Neutrophil (primary cell): ENCODE measurements at regions not wholly inside any gene's neighbourhood (a gene's known extent, or its start where the extent isn't known, plus 50 kb on each side); places are given as distances from the start of the nearest gene placed in this dataset.
A peak's percentile ranks its signal among the peaks of the same experiment; 100 is the strongest.
"Not testable (repeated sequence)": the region's sequence is repeated elsewhere in the genome, so short reads cannot be mapped to it uniquely, and the experiment has no call there.

Source experiments
- H3K27ac ChIP-seq: fragments of 200-600 bp; sonication (generic); 2 replicates; pipeline ENCODE4 v1.5.1; 2016; ENCODE audit warnings: mild to moderate bottlenecking, moderate library complexity
- H3K27me3 ChIP-seq: fragments of 200-600 bp; sonication (generic); 2 replicates; pipeline ENCODE4 v1.6.0; 2016; ENCODE audit warnings: mild to moderate bottlenecking
- H3K36me3 ChIP-seq: fragments of 200-600 bp; sonication (generic); 2 replicates; pipeline ENCODE4 v1.5.1; 2017
- H3K4me1 ChIP-seq, 2 experiments: fragments of 200-600 bp in 1 of 2; sonication (generic) in 1 of 2; 1 replicate in 1 of 2; 2 replicates in 1 of 2; pipeline versions ENCODE4 v1.5.1 to v1.6.1; 2013 to 2016; ENCODE audit warnings: low read depth in 1 of 2, low read length in 1 of 2, mild to moderate bottlenecking in 1 of 2, moderate library complexity in 1 of 2; ENCODE audit not compliant: control insufficient read depth in 1 of 2, insufficient read depth in 1 of 2
- H3K4me3 ChIP-seq, 2 experiments: fragments of 200-600 bp in 1 of 2; sonication (generic) in 1 of 2; 1 replicate in 1 of 2; 2 replicates in 1 of 2; pipeline ENCODE4 v1.5.1; 2013 to 2016; ENCODE audit warnings: low read depth in 1 of 2, low read length in 1 of 2, mild to moderate bottlenecking in 1 of 2, moderate library complexity in 1 of 2
- H3K9me3 ChIP-seq: fragments of 200-600 bp; sonication (generic); 2 replicates; pipeline ENCODE4 v1.5.1; 2016
- CTCF ChIP-seq: fragments of 200-600 bp; sonication (generic); IDR thresholded peaks from 2 replicates; pipeline ENCODE4 v1.5.1; 2016; ENCODE audit warnings: antibody characterized with exemption

GRCh38 chr3:195999176-195999575 is 82.7 kb downstream of the TFRC start:
- H3K36me3 ChIP-seq, H3K27ac ChIP-seq, H3K4me1 ChIP-seq, H3K9me3 ChIP-seq, H3K4me3 ChIP-seq: not testable (repeated sequence)
- peaks cover 25% of the 10 kb centered on the region for H3K27me3 ChIP-seq

GRCh38 chr3:195996314-195996713 is 85.6 kb downstream of the TFRC start:
- not testable (repeated sequence) for H3K27ac ChIP-seq

GRCh38 chr3:195994343-195994742 is 86.0 kb upstream of the TNK2 start:
- H3K36me3 ChIP-seq, H3K4me3 ChIP-seq, H3K27ac ChIP-seq, H3K27me3 ChIP-seq, H3K9me3 ChIP-seq, H3K4me1 ChIP-seq: not testable (repeated sequence)
- TF ChIP-seq CTCF: peak; percentile 34

More at GRCh38 chr3:195996314-195996713, 85.6 kb downstream of the TFRC start:
- not testable (repeated sequence) for H3K9me3 ChIP-seq, H3K27me3 ChIP-seq, H3K4me3 ChIP-seq, H3K4me1 ChIP-seq, H3K36me3 ChIP-seq

- H3K9me3 ChIP-seq, H3K27me3 ChIP-seq, H3K27ac ChIP-seq, H3K4me3 ChIP-seq, H3K4me1 ChIP-seq, H3K36me3 ChIP-seq: not testable (repeated sequence)
Measured at GRCh38 chr3:195993671-195994070, 85.3 kb upstream of the TNK2 start.

- not testable (repeated sequence) for H3K27ac ChIP-seq, H3K4me3 ChIP-seq, H3K9me3 ChIP-seq, H3K4me1 ChIP-seq, H3K36me3 ChIP-seq, H3K27me3 ChIP-seq
Measured at GRCh38 chr3:195992956-195993595, 84.7 kb upstream of the TNK2 start.

- H3K4me1 ChIP-seq, H3K4me3 ChIP-seq, H3K27ac ChIP-seq, H3K27me3 ChIP-seq, H3K36me3 ChIP-seq, H3K9me3 ChIP-seq: not testable (repeated sequence)
Measured at GRCh38 chr3:195991986-195992385, 83.6 kb upstream of the TNK2 start.

- not testable (repeated sequence) for H3K4me3 ChIP-seq, H3K9me3 ChIP-seq, H3K27me3 ChIP-seq, H3K4me1 ChIP-seq, H3K36me3 ChIP-seq, H3K27ac ChIP-seq
Measured at GRCh38 chr3:195991243-195991642, 82.9 kb upstream of the TNK2 start.

GRCh38 chr3:195990841-195991174 is 82.5 kb upstream of the TNK2 start:
- H3K36me3 ChIP-seq, H3K27me3 ChIP-seq, H3K9me3 ChIP-seq, H3K4me1 ChIP-seq, H3K27ac ChIP-seq: not testable (repeated sequence)
- peak overlapping the region; percentile 72 to 94 for H3K4me3 ChIP-seq

GRCh38 chr3:195989921-195990840 is 81.8 kb upstream of the TNK2 start:
- H3K4me3 ChIP-seq: peak overlapping the region; percentile 72 to 94
- H3K4me1 ChIP-seq, H3K27me3 ChIP-seq, H3K9me3 ChIP-seq, H3K36me3 ChIP-seq: not testable (repeated sequence)
- H3K27ac ChIP-seq: peak overlapping the region; percentile 35

GRCh38 chr3:195989197-195989920 is 81.0 kb upstream of the TNK2 start:
- H3K4me1 ChIP-seq, H3K27ac ChIP-seq, H3K9me3 ChIP-seq, H3K27me3 ChIP-seq: not testable (repeated sequence)
- Histone ChIP-seq H3K4me3 (peak overlapping the region; percentile 72 to 94), H3K36me3 (peaks cover 10% of the 10 kb centered on the region)

GRCh38 chr3:195988764-195989163 is 80.4 kb upstream of the TNK2 start:
- not testable (repeated sequence) for H3K4me1 ChIP-seq, H3K27me3 ChIP-seq, H3K27ac ChIP-seq, H3K9me3 ChIP-seq, H3K4me3 ChIP-seq
- H3K36me3 ChIP-seq: peaks cover 16% of the 10 kb centered on the region

- H3K36me3 ChIP-seq: peaks cover 31% of the 10 kb centered on the region
- H3K4me1 ChIP-seq, H3K9me3 ChIP-seq, H3K27me3 ChIP-seq, H3K27ac ChIP-seq, H3K4me3 ChIP-seq: not testable (repeated sequence)
Measured at GRCh38 chr3:195987001-195987400, 78.7 kb upstream of the TNK2 start.
